ENCODE measurements at regions not wholly inside any gene's neighbourhood (a gene's known extent, or its start where the extent isn't known, plus 50 kb on each side); places are given as distances from the start of the nearest gene placed in this dataset.
"Not testable (repeated sequence)": the region's sequence is repeated elsewhere in the genome, so short reads cannot be mapped to it uniquely, and the experiment has no call there.

DNA sequence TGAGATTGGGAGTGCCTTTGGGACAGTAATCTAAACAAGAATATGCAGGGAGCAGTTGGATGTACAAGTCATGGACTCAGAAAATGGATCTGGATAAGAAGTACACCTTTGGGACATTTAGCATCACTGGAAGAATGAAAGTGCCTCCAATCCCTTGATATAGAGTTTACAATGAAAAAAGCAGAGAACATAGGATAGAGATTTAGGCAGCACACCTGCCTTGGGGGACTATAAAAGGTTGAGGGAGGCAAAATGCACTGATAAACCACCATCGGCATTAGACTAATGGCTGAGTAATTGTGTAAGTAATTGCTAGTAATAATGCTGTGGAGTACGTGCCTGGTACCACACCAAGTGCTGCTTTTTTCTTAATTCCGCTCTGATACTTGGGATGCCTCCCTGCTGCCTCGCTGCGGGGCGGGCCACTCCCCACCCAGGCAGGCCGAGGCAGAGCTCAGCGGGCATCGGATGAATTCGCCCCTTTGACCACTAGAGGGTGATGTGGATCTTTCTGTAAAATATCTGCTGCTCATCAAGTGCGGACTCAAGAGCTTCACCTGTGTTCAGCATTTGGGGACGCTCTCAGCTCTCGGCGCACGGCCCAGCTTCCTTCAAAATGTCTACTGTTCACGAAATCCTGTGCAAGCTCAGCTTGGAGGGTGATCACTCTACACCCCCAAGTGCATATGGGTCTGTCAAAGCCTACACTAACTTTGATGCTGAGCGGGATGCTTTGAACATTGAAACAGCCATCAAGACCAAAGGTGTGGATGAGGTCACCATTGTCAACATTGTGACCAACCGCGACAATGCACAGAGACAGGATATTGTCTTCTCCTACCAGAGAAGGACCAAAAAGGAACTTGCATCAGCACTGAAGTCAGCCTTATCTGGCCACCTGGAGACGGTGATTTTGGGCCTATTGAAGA is 99.9 kb downstream of the ANKRD18B start:
- in situ Hi-C loops (cut with MboI; ENCODE audit: low sequenced_read_pairs in 4 of 4) (loop anchor here in 1 of 4 donors (5.0 kb wide), 1 partner anchor 98 kb away; no protein-coding TSS in a partner anchor), intact Hi-C loops (cut with DNase I; ENCODE audit: low total_unique reads) (loop anchor here (1.0 kb wide), 1 partner anchor 98 kb away; no protein-coding TSS in a partner anchor)
- Histone ChIP-seq H3K27ac (no peak overlapping the region), H3K27me3 (no peaks in the 10 kb centered on the region), H3K36me3 (no peaks in the 10 kb centered on the region), H3K4me1 (peaks cover 9 to 16% of the 10 kb centered on the region in 2 donors), H3K9me3 (no peaks in the 10 kb centered on the region), H3K4me3 (no peak overlapping the region)
- TF ChIP-seq, protein P1, sequence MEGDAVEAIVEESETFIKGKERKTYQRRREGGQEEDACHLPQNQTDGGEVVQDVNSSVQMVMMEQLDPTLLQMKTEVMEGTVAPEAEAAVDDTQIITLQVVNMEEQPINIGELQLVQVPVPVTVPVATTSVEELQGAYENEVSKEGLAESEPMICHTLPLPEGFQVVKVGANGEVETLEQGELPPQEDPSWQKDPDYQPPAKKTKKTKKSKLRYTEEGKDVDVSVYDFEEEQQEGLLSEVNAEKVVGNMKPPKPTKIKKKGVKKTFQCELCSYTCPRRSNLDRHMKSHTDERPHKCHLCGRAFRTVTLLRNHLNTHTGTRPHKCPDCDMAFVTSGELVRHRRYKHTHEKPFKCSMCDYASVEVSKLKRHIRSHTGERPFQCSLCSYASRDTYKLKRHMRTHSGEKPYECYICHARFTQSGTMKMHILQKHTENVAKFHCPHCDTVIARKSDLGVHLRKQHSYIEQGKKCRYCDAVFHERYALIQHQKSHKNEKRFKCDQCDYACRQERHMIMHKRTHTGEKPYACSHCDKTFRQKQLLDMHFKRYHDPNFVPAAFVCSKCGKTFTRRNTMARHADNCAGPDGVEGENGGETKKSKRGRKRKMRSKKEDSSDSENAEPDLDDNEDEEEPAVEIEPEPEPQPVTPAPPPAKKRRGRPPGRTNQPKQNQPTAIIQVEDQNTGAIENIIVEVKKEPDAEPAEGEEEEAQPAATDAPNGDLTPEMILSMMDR (IDR thresholded peaks at IDR 0.05 in 4 of 5, conservative IDR thresholded peaks at IDR 0.05 in 1 of 5), result peak; percentile 74 to 87 (median 85)
- no peak for TF ChIP-seq POLR2A (IDR thresholded peaks at IDR 0.05)
- ATAC-seq (peak; percentile 83 to 86), DNase-seq (peak; percentile 22 to 49)

GRCh38 chr9:33628318-33628717 is 104.3 kb downstream of the ANKRD18B start:
- in situ Hi-C loops (cut with MboI; ENCODE audit: low sequenced_read_pairs in 4 of 4), result loop anchor here in 2 of 4 donors (5.0 kb wide), 1 partner anchor 94 kb away; no protein-coding TSS in a partner anchor
- intact Hi-C loops (cut with DNase I; ENCODE audit: low total_unique reads); H3K36me3 ChIP-seq; H3K9me3 ChIP-seq; H3K4me1 ChIP-seq; H3K27ac ChIP-seq; H3K27me3 ChIP-seq; H3K4me3 ChIP-seq; ATAC-seq; DNase-seq: not testable (repeated sequence)

DNA sequence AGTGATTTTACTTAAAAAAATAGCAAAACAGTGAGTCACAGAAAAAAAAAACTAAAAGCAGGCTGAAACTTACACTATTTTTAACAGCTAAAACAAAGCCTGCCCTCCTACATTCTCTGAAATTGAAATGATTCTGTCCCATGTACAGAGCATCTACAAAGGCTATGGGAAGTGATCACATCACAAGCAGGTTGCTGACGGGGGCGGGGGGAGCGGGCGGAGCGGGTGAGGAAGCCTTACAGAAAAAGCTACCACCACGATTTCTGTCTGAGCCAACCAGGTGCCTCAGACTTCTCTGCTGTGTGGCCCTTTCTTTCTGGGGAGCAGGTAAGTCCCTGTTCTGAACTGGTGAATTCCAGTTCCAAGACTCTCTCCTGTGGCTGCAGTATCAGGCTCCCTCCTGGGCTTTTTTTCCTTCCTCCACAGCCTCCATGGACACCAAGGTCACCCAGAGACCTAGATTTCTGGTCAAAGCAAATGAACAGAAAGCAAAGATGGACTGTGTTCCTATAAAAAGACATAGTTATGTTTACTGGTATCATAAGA is 104.9 kb downstream of the ANKRD18B start:
- DNase-seq (no peak), ATAC-seq (no peak)
- H3K4me1 ChIP-seq, result no peaks in the 10 kb centered on the region
- H3K9me3 ChIP-seq, result no peaks in the 10 kb centered on the region
- H3K27ac ChIP-seq, result no peak overlapping the region
- H3K27me3 ChIP-seq, result peaks cover 0 to 5% (median 0%) of the 10 kb centered on the region in 3 donors
- in situ Hi-C loops (cut with MboI; ENCODE audit: low sequenced_read_pairs in 4 of 4), result loop anchor here in 2 of 4 donors (5.0 kb wide), 1 partner anchor 93 kb away; no protein-coding TSS in a partner anchor
- no peaks in the 10 kb centered on the region for H3K36me3 ChIP-seq
- no peak for TF ChIP-seq POLR2A (IDR thresholded peaks at IDR 0.05)
- TF ChIP-seq, protein P1 (IDR thresholded peaks at IDR 0.05 in 4 of 5, conservative IDR thresholded peaks at IDR 0.05 in 1 of 5), result no peak
- intact Hi-C loops (cut with DNase I; ENCODE audit: low total_unique reads), result no loop called here
- H3K4me3 ChIP-seq, result no peak overlapping the region

DNA sequence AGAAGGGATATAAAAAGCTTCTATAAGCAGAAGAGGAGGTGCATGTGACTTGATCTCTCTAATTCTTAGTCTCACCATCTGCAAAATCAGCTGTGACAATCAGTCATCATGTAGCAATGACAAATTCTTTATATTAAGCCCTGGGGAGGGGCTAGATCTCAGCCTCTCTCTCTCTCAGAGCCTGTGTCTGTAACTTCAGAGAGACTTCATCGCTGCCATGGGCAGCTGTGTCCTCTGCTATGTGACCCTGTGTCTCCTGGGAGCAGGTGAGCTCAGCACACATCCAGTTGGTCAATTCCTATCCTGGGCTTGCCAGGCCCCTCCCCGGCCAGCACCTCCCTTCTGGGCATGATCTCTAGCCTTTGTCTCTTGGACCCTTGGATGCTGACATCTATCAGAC is 109.6 kb downstream of the ANKRD18B start:
- Histone ChIP-seq H3K27ac (no peak overlapping the region), H3K27me3 (peaks cover 0 to 14% (median 12%) of the 10 kb centered on the region in 3 donors), H3K36me3 (no peaks in the 10 kb centered on the region), H3K9me3 (no peaks in the 10 kb centered on the region), H3K4me1 (no peaks in the 10 kb centered on the region), H3K4me3 (no peak overlapping the region)
- intact Hi-C loops (cut with DNase I; ENCODE audit: low total_unique reads) (no loop called here), in situ Hi-C loops (cut with MboI; ENCODE audit: low sequenced_read_pairs in 4 of 4) (loop anchor here in 1 of 4 donors (10.0 kb wide), 1 partner anchor 91 kb away; no protein-coding TSS in a partner anchor)
- TF ChIP-seq, protein P1 (IDR thresholded peaks at IDR 0.05 in 4 of 5, conservative IDR thresholded peaks at IDR 0.05 in 1 of 5), result no peak
- TF ChIP-seq POLR2A (IDR thresholded peaks at IDR 0.05), result no peak
- no peak for ATAC-seq
- no peak for DNase-seq

DNA sequence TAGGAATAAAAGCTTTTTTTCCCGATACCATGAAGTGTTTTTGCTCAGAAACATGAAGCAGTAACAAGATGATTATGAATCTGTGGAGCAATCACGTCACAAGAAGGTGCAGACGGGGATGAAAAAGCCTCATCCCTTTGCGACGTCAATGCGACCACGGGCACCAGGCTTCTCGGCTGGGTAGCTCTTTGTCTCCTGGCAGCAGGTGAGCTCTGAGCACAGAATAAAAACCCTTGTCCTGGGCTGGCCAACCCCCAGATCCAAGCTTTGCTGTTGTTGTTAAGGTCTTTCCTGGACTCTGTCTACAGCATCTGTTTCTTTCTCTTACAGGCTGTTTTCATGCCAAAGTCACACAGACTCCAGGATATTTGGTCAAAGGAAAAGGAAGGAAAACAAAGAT is 113.8 kb downstream of the ANKRD18B start:
- intact Hi-C loops (cut with DNase I; ENCODE audit: low total_unique reads), result no loop called here
- H3K27me3 ChIP-seq, result peaks cover 0 to 16% (median 12%) of the 10 kb centered on the region in 3 donors
- H3K4me1 ChIP-seq, result no peaks in the 10 kb centered on the region
- DNase-seq, result no peak
- no peak for ATAC-seq
- H3K36me3 ChIP-seq, result no peaks in the 10 kb centered on the region
- H3K4me3 ChIP-seq, result no peak overlapping the region
- no peak for TF ChIP-seq POLR2A (IDR thresholded peaks at IDR 0.05)
- TF ChIP-seq, protein P1 (IDR thresholded peaks at IDR 0.05 in 4 of 5, conservative IDR thresholded peaks at IDR 0.05 in 1 of 5), result no peak
- H3K9me3 ChIP-seq, result no peaks in the 10 kb centered on the region
- no peak overlapping the region for H3K27ac ChIP-seq
- in situ Hi-C loops (cut with MboI; ENCODE audit: low sequenced_read_pairs in 4 of 4), result loop anchor here in 1 of 4 donors (10.0 kb wide), 1 partner anchor 87 kb away; no protein-coding TSS in a partner anchor
